K562 (cell line): ENCODE measurements at regions not wholly inside any gene's neighbourhood (a gene's known extent, or its start where the extent isn't known, plus 50 kb on each side); places are given as distances from the start of the nearest gene placed in this dataset.

Experiments
- EP300 ChIP-seq: IDR thresholded peaks from 2 replicates; pipeline ENCODE4 v1.6.1; 2012; ENCODE audit warnings: low read length, improper control_type of control experiment
- FOXK2 ChIP-seq, 2 experiments: fragments of 450-650 bp; IDR thresholded peaks in 1 of 2; conservative IDR thresholded peaks in 1 of 2; 2 replicates each; pipeline ENCODE4 v1.6.1; 2016; ENCODE audit warnings: low read depth in 2 of 2, mild to moderate bottlenecking in 1 of 2
- ZNF212 ChIP-seq: fragments of 450-650 bp; formaldehyde crosslinking; IDR thresholded peaks from 2 replicates; pipeline ENCODE4 v1.4.0; 2020; ENCODE audit warnings: mild to moderate bottlenecking

GRCh38 chr2:42113452-42113851 is 55.7 kb upstream of the EML4 start:
- TF ChIP-seq ZNF212 (CRISPR knock-in tag): no peak
- no peak for TF ChIP-seq FOXK2 (conservative IDR thresholded peaks at IDR 0.05 in 1 of 2, IDR thresholded peaks at IDR 0.05 in 1 of 2; ENCODE audit: low read depth in 2 of 2)
- no peak for TF ChIP-seq EP300
